ENCODE measurements at regions not wholly inside any gene's neighbourhood (a gene's known extent, or its start where the extent isn't known, plus 50 kb on each side); places are given as distances from the start of the nearest gene placed in this dataset.

GRCh38 chr3:163936543-163936942 is 1141.8 kb downstream of the SI start:
- TF ChIP-seq GATA2 (IDR thresholded peaks at IDR 0.05; ENCODE audit: low read depth, low read length) (peak; percentile 63), GATA3 (IDR thresholded peaks at IDR 0.05; ENCODE audit: low read depth, low read length) (peak; percentile 78)

Data from SH-SY5Y (cell line).